K562 (cell line): ENCODE measurements at regions not wholly inside any gene's neighbourhood (a gene's known extent, or its start where the extent isn't known, plus 50 kb on each side); places are given as distances from the start of the nearest gene placed in this dataset.

Source experiments
- ARNT ChIP-seq, 2 experiments: fragments of 450-650 bp; IDR thresholded peaks; 2 replicates each; pipeline ENCODE4 v1.6.1; 2016; ENCODE audit warnings: mild to moderate bottlenecking in 1 of 2
- CHD2 ChIP-seq: IDR thresholded peaks from 2 replicates; pipeline ENCODE4 v1.6.1; 2011; ENCODE audit warnings: low read depth, low read length
- E2F4 ChIP-seq: sonication (generic); formaldehyde crosslinking; IDR thresholded peaks from 2 replicates; pipeline ENCODE4 v1.8.0; 2022; ENCODE audit warnings: mild to moderate bottlenecking, low read depth, missing genetic modification reagents
- ERF ChIP-seq: fragments of 450-650 bp; formaldehyde crosslinking; IDR thresholded peaks from 2 replicates; pipeline ENCODE4 v1.4.0; 2020; ENCODE audit warnings: mild to moderate bottlenecking, mixed read lengths
- FOXO4 ChIP-seq: fragments of 450-650 bp; formaldehyde crosslinking; IDR thresholded peaks from 2 replicates; pipeline ENCODE4 v1.4.0; 2020; ENCODE audit warnings: mild to moderate bottlenecking, moderate library complexity
- GTF3C2 ChIP-seq: IDR thresholded peaks from 3 replicates; pipeline ENCODE4 v1.6.1; 2011; ENCODE audit warnings: borderline replicate concordance, mild to moderate bottlenecking, moderate library complexity; ENCODE audit not compliant: insufficient read length; ENCODE audit errors: extremely low read depth
- MEF2D ChIP-seq: conservative IDR thresholded peaks from 2 replicates; pipeline ENCODE4 v1.6.1; 2016; ENCODE audit warnings: low read depth, missing genetic modification characterization, missing compliant biosample characterization
- MTA3 ChIP-seq: fragments of 450-650 bp; formaldehyde crosslinking; IDR thresholded peaks from 2 replicates; pipeline ENCODE4 v1.6.1; 2017; ENCODE audit warnings: mild to moderate bottlenecking, borderline replicate concordance
- POLR2A ChIP-seq: fragments of 450-650 bp; conservative IDR thresholded peaks from 2 replicates; pipeline ENCODE4 v1.6.1; 2016
- SAP30 ChIP-seq: fragments of 200-600 bp; sonication (generic); IDR thresholded peaks from 2 replicates; pipeline ENCODE4 v1.6.1; 2012; ENCODE audit warnings: borderline replicate concordance, low read depth, mild to moderate bottlenecking, moderate library complexity, low read length, control low read depth, inconsistent platforms; ENCODE audit not compliant: insufficient read depth, poor library complexity, severe bottlenecking
- SMC3 ChIP-seq: conservative IDR thresholded peaks from 2 replicates; pipeline ENCODE4 v1.6.1; 2011; ENCODE audit warnings: low read depth, low read length, improper control_type of control experiment; ENCODE audit not compliant: insufficient read depth
- SP2 ChIP-seq: IDR thresholded peaks from 2 replicates; pipeline ENCODE4 v1.6.1; 2011; ENCODE audit warnings: mild to moderate bottlenecking, low read depth, low read length, moderate library complexity; ENCODE audit not compliant: poor library complexity, severe bottlenecking; ENCODE audit errors: extremely low read depth
- SPI1 ChIP-seq: IDR thresholded peaks from 2 replicates; pipeline ENCODE4 v1.6.1; 2011; ENCODE audit warnings: low read depth, low read length, control low read depth, borderline replicate concordance
- TOE1 ChIP-seq, 2 experiments: fragments of 450-650 bp in 1 of 2; sonication (generic) in 1 of 2; formaldehyde crosslinking in 1 of 2; IDR thresholded peaks; 2 replicates each; pipeline versions ENCODE4 v1.7.1 to v1.8.0; 2016 to 2022; ENCODE audit warnings: borderline replicate concordance in 2 of 2, mild to moderate bottlenecking in 2 of 2, antibody characterized with exemption in 1 of 2, inconsistent platforms in 1 of 2, low read depth in 1 of 2, missing genetic modification reagents in 1 of 2, moderate library complexity in 1 of 2
- YY1 ChIP-seq, 3 experiments: IDR thresholded peaks; 2 replicates each; pipeline ENCODE4 v1.6.1; 2011; ENCODE audit warnings: low read length in 2 of 3, mild to moderate bottlenecking in 2 of 3, moderate library complexity in 2 of 3, borderline replicate concordance in 1 of 3, control low read depth in 1 of 3, low read depth in 1 of 3; ENCODE audit not compliant: insufficient read depth in 3 of 3, insufficient replicate concordance in 2 of 3, control insufficient read depth in 1 of 3, insufficient read length in 1 of 3; ENCODE audit errors: extremely low read depth in 1 of 3
- ZNF184 ChIP-seq: sonication (generic); formaldehyde crosslinking; IDR thresholded peaks from 2 replicates; pipeline ENCODE4 v1.5.0; 2020; ENCODE audit warnings: missing genetic modification reagents
- ZNF398 ChIP-seq: fragments of 250-450 bp; sonication (Bioruptor Pico); IDR thresholded peaks from 2 replicates; pipeline ENCODE4 v1.8.0; 2021; ENCODE audit warnings: moderate library complexity, mild to moderate bottlenecking, inconsistent platforms

- TF ChIP-seq GTF3C2: no peak
- peak; percentile 89 for TF ChIP-seq MEF2D (tag)
- no peak for TF ChIP-seq FOXO4 (CRISPR knock-in tag)
- no peak for TF ChIP-seq TOE1 (IDR thresholded peaks at IDR 0.05; ENCODE audit: borderline replicate concordance)
- TF ChIP-seq TOE1 (CRISPR knock-in tag; IDR thresholded peaks at IDR 0.05; ENCODE audit: borderline replicate concordance, low read depth): no peak
- TF ChIP-seq E2F4 (CRISPR knock-in tag): no peak
- peak in 1 of 3 experiments; percentile 55 for TF ChIP-seq YY1 (IDR thresholded peaks at IDR 0.05; ENCODE audit: borderline replicate concordance in 1 of 3, control insufficient read depth in 1 of 3, extremely low read depth in 1 of 3, insufficient read depth in 3 of 3, insufficient read length in 1 of 3, insufficient replicate concordance in 2 of 3, low read depth in 1 of 3, low read length in 2 of 3)
- no peak for TF ChIP-seq ERF (CRISPR knock-in tag)
- TF ChIP-seq SMC3: no peak
- no peak for TF ChIP-seq ARNT (IDR thresholded peaks at IDR 0.05)
- TF ChIP-seq MTA3: no peak
- no peak for TF ChIP-seq SP2
- no peak for TF ChIP-seq ZNF184 (CRISPR knock-in tag)
- TF ChIP-seq CHD2: no peak
- no peak for TF ChIP-seq POLR2A
- TF ChIP-seq SPI1: no peak
- TF ChIP-seq SAP30: no peak
- TF ChIP-seq ZNF398 (CRISPR knock-in tag): no peak
These were observed 63.4 kb upstream of the NCOR2 start (continued) for GRCh38 chr12:124630791-124631313.
